Breast epithelium (tissue), 4 donors: ENCODE measurements at regions not wholly inside any gene's neighbourhood (a gene's known extent, or its start where the extent isn't known, plus 50 kb on each side); places are given as distances from the start of the nearest gene placed in this dataset.

Experiments
- DNase-seq, 2 donors: peaks; one replicate each; pipeline ENCODE4 v3.0.0-alpha.2; 2019; ENCODE audit warnings: low spot score in 2 of 2
- H3K27ac ChIP-seq, 2 donors: fragments of 200-600 bp; sonication (generic) in 1 of 2; one replicate each; pipeline ENCODE4 v1.5.1; 2016 to 2019; ENCODE audit warnings: mild to moderate bottlenecking in 1 of 2
- H3K27me3 ChIP-seq, 2 donors: fragments of 200-600 bp; sonication (generic) in 1 of 2; one replicate each; pipeline versions ENCODE4 v1.5.1 to v1.6.0; 2017 to 2019; ENCODE audit warnings: control low read depth in 1 of 2, mild to moderate bottlenecking in 1 of 2
- H3K36me3 ChIP-seq: fragments of 200-600 bp; one replicate; pipeline ENCODE4 v1.5.1; 2019
- H3K4me1 ChIP-seq, 2 donors: fragments of 200-600 bp; sonication (generic); one replicate each; pipeline ENCODE4 v1.5.1; 2016 to 2019; ENCODE audit warnings: control low read depth in 1 of 2
- H3K4me3 ChIP-seq, 3 donors: fragments of 200-600 bp; sonication (generic); 1 replicate in 2 of 3; 2 replicates in 1 of 3; pipeline ENCODE4 v1.5.1; 2016 to 2019; ENCODE audit warnings: mild to moderate bottlenecking in 3 of 3, moderate library complexity in 2 of 3
- H3K9me3 ChIP-seq, 2 donors: fragments of 200-600 bp; sonication (generic) in 1 of 2; one replicate each; pipeline ENCODE4 v1.5.1; 2016 to 2019; ENCODE audit warnings: control low read depth in 1 of 2
- POLR2A ChIP-seq: fragments of 450-650 bp; IDR thresholded peaks from one replicate; pipeline ENCODE4 v1.6.1; 2016; ENCODE audit warnings: antibody characterized with exemption, mild to moderate bottlenecking, moderate library complexity
- POLR2AphosphoS5 ChIP-seq, 3 donors: sonication (generic); formaldehyde crosslinking; IDR thresholded peaks; one replicate each; pipeline ENCODE4 v1.6.1; 2017; ENCODE audit warnings: antibody characterized with exemption in 3 of 3
- intact Hi-C: fragments of 100-400 bp; cut with DNase I; formaldehyde crosslinking; loops from one replicate; pipeline ENCODE4 v1.15.1; 2023; ENCODE audit warnings: low total_unique reads
- TF ChIP-seq, protein P1 (sequence below), 3 donors: fragments of 450-650 bp; IDR thresholded peaks; one replicate each; pipeline ENCODE4 v1.5.1; 2016 to 2017; ENCODE audit warnings: antibody characterized with exemption in 3 of 3, mild to moderate bottlenecking in 3 of 3, moderate library complexity in 3 of 3

DNA sequence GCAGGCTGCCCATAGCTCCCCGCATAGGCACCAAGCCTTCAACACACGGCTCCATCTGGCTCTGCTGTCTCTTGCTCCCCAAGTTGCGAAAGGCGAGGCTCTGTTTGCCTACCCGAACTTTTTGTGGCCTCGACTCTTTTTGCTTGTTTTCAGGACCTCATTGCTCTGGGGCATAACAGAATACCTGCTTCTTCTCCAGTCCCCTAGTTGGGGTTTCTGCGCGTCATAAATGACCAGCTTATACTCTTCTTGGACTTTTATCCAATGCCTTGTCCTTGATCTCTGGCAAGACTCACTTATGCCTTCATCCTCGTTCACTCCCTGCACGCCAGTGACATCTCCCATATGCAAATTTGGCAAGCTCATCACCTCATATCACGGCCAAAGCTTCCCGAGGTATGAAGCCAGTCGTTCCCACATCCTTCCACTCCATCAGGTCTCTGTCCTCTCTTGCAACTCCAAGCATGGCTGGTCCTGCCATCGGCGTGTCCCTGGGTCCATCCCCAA, 238.8 kb upstream of the ADAMTS16 start:
- Histone ChIP-seq H3K27ac (no peak overlapping the region), H3K4me3 (no peak overlapping the region), H3K4me1 (no peaks in the 10 kb centered on the region), H3K27me3 (peaks cover 0 to 3% of the 10 kb centered on the region in 2 donors), H3K36me3 (no peaks in the 10 kb centered on the region), H3K9me3 (no peaks in the 10 kb centered on the region)
- intact Hi-C loops = no loop called here
- no peak for TF ChIP-seq POLR2AphosphoS5 (IDR thresholded peaks at IDR 0.05)
- TF ChIP-seq, protein P1, sequence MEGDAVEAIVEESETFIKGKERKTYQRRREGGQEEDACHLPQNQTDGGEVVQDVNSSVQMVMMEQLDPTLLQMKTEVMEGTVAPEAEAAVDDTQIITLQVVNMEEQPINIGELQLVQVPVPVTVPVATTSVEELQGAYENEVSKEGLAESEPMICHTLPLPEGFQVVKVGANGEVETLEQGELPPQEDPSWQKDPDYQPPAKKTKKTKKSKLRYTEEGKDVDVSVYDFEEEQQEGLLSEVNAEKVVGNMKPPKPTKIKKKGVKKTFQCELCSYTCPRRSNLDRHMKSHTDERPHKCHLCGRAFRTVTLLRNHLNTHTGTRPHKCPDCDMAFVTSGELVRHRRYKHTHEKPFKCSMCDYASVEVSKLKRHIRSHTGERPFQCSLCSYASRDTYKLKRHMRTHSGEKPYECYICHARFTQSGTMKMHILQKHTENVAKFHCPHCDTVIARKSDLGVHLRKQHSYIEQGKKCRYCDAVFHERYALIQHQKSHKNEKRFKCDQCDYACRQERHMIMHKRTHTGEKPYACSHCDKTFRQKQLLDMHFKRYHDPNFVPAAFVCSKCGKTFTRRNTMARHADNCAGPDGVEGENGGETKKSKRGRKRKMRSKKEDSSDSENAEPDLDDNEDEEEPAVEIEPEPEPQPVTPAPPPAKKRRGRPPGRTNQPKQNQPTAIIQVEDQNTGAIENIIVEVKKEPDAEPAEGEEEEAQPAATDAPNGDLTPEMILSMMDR (IDR thresholded peaks at IDR 0.05) = no peak
- no peak for TF ChIP-seq POLR2A
- no peak for DNase-seq

DNA sequence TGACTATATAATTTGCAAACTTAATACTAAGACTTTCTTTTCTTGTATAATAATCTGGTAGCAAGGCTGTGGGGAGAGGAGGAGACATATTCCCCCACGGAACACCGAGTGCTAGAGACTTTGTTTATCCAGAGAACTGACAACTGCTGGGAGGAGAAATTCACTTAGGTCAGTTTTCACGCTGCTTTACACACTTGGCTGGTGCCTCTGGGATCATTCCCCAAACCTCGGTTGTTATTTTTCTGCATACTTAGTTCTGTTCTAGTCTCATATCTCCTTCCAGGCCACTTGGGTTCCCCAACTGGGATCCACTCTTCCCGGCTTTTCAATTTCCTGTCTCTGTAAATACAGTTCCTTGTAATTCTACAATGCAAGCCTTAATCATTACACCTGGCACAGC, 238.2 kb upstream of the ADAMTS16 start:
- TF ChIP-seq, protein P1 (IDR thresholded peaks at IDR 0.05) = no peak
- TF ChIP-seq POLR2AphosphoS5 (IDR thresholded peaks at IDR 0.05) (no peak), POLR2A (no peak)
- Histone ChIP-seq H3K27me3 (peaks cover 0 to 3% of the 10 kb centered on the region in 2 donors), H3K4me3 (no peak overlapping the region), H3K9me3 (no peaks in the 10 kb centered on the region), H3K27ac (no peak overlapping the region), H3K36me3 (no peaks in the 10 kb centered on the region), H3K4me1 (no peaks in the 10 kb centered on the region)
- no peak for DNase-seq
- intact Hi-C loops = no loop called here

DNA sequence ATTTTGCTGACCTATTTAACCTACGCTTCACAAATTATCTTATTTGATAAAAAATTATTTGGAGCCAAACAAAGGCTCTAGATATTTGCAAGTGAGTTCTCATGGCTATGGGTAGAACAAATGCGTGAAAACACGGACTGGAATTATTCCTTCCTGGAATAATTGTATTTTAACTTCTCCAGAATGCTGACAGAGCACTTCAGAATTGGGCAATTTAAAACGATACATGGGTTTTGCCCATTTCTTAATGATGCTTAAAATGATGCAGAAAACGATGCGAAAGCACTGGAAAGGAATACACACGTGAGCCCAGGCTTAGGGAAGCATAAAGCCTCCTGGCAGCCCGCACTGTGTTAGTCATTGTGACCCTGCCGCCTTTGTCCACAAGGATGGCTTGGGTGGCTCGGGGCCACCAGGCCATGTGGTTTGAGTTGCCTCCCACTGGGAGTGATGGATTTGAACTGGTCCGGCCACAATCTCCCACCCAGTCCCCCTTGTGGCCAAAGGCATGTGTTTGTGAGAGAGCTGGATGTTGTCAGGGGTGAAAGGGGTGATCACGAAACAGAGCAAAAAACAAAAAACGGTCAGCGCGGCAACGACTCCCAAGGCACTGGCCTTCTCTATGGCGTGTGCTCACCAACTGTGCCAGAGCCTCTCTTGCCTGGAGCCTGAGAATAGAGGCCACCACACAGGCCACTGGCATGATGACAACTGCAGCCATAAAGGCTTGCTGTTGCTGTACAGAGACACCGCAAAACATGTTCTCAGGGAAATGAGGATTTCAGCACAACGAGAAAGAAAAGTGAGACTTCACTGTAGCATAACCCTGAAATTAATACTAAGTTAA, 234.2 kb upstream of the ADAMTS16 start:
- DNase-seq = peak in 1 of 2 donors; percentile 18
- Histone ChIP-seq H3K27ac (peak overlapping the region in 1 of 2 donors; percentile 44), H3K4me3 (no peak overlapping the region), H3K4me1 (no peaks in the 10 kb centered on the region), H3K9me3 (no peaks in the 10 kb centered on the region), H3K36me3 (no peaks in the 10 kb centered on the region), H3K27me3 (no peaks in the 10 kb centered on the region)
- TF ChIP-seq POLR2A (no peak), POLR2AphosphoS5 (IDR thresholded peaks at IDR 0.05) (peak in 1 of 3 donors; percentile 14)
- TF ChIP-seq, protein P1 (IDR thresholded peaks at IDR 0.05) = peak in 1 of 3 donors; percentile 12
- intact Hi-C loops = no loop called here

DNA sequence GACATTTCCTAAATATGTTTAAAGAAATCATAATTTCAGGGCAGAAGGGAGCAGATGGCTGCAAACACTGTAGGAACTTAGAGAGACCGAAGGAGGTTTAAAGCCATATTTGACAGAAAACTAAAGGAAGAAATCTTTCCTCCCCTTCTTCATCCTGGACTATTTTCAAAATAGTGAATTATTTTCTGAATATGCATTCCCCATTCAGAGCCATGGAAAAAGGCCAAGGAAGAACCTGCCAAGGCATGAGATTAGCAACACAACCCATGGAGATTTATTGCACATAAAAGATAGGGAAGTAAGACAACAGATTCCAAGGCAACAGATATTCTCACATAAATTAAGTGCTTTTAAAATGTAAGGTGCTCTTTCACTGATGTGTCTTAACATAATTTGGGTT, 233.3 kb upstream of the ADAMTS16 start:
- intact Hi-C loops = no loop called here
- Histone ChIP-seq H3K4me3 (no peak overlapping the region), H3K9me3 (no peaks in the 10 kb centered on the region), H3K36me3 (no peaks in the 10 kb centered on the region), H3K27me3 (no peaks in the 10 kb centered on the region), H3K4me1 (no peaks in the 10 kb centered on the region), H3K27ac (no peak overlapping the region)
- no peak for TF ChIP-seq POLR2A
- TF ChIP-seq, protein P1 (IDR thresholded peaks at IDR 0.05) = no peak
- no peak for TF ChIP-seq POLR2AphosphoS5 (IDR thresholded peaks at IDR 0.05)
- DNase-seq = no peak

DNA sequence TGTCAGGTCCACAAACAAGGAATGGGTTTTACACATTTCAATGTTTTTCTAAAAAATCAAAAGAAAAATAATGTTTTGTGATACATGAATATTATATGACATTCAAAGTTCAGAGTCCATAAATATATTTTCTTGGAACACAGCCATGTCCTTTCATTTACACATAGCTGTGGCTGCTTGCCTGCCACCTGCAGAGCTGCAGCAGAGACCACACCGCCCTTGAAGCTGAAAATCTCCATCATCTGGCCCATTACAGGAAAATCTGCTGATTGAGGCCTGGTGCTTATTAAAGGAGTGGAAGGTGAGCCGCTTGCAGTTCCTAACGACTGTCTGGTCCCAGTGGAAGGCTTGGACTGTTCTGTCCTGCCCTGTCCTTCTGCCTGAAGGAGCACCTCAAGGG, 232.6 kb upstream of the ADAMTS16 start:
- no peaks in the 10 kb centered on the region for H3K9me3 ChIP-seq
- H3K4me1 ChIP-seq = no peaks in the 10 kb centered on the region
- no peaks in the 10 kb centered on the region for H3K36me3 ChIP-seq
- no peak overlapping the region for H3K27ac ChIP-seq
- no peak overlapping the region for H3K4me3 ChIP-seq
- H3K27me3 ChIP-seq = no peaks in the 10 kb centered on the region
- DNase-seq = no peak
- intact Hi-C loops = no loop called here
- TF ChIP-seq, protein P1 (IDR thresholded peaks at IDR 0.05) = no peak
- TF ChIP-seq POLR2A (no peak), POLR2AphosphoS5 (IDR thresholded peaks at IDR 0.05) (no peak)
